ENCODE measurements at regions not wholly inside any gene's neighbourhood (a gene's known extent, or its start where the extent isn't known, plus 50 kb on each side); places are given as distances from the start of the nearest gene placed in this dataset.
"Not testable (repeated sequence)": the region's sequence is repeated elsewhere in the genome, so short reads cannot be mapped to it uniquely, and the experiment has no call there.

GRCh38 chr9:42852133-42852930 is 668.9 kb downstream of the SPATA31A6 start:
- TF ChIP-seq CTCF, POLR2A (IDR thresholded peaks at IDR 0.05): not testable (repeated sequence)

All from lower leg skin (tissue), 3 donors.